HG03064 (cell line): ENCODE measurements at regions not wholly inside any gene's neighbourhood (a gene's known extent, or its start where the extent isn't known, plus 50 kb on each side); places are given as distances from the start of the nearest gene placed in this dataset.

ENCODE experiments used
- ATAC-seq: cut with Tn5 transposase; IDR thresholded peaks from one replicate; pipeline ENCODE4 v1.9.1; 2021; ENCODE audit warnings: low read depth; ENCODE audit not compliant: unreplicated experiment

DNA sequence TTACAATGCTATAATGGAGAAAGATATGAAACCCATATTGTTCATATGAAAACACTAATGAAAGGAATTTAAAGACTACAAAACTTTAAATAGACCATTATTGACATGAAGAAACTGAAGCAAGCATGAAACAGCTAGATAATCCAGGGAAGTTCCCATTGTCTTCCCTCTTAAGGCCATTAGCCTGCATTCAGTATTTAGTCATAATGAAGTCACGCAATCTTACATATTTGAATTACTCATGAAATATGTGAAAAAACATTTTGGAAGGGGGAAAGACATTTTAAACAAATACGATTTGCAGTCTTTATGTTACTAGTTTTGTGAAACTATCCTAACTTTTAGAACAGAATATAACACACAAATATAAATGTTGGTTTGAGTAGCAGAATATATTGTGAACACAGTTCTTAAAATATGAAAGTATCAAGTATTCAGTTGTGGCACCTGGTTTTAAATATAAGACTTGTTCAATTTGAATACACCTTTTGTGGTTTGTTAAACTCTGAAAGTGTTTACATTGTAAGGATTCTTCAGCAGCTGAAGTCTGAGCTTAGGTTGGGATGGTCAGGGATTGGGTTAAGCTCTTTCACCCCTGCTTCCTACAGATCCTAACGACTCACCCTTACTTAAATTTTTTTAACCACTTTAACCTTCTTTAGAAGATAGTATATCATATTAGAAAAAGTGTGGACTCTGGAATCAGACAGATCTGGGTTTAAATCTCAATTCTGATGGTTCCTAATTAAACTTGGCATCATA, 500.3 kb upstream of the TENM4 start:
- no peak for ATAC-seq

DNA sequence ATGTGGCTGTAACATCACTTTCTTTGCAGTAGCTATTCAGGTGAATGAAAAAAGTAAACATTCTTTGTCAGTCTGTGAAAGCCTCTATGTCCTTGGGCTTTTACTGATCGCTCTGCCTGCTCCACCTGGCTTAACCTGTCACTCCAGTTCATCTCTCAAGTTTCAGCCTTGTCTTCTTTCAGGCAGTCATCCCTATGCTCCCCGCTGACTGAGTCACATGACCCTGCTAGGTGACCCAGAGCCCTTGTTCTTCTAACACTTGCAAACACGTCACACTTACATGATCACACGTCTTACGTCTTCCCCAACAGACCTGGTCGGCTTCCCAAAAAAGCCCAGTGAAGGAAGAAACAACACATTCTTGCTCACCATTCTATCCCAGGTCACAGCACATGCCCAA, 499.3 kb upstream of the TENM4 start:
- ATAC-seq = no peak

DNA sequence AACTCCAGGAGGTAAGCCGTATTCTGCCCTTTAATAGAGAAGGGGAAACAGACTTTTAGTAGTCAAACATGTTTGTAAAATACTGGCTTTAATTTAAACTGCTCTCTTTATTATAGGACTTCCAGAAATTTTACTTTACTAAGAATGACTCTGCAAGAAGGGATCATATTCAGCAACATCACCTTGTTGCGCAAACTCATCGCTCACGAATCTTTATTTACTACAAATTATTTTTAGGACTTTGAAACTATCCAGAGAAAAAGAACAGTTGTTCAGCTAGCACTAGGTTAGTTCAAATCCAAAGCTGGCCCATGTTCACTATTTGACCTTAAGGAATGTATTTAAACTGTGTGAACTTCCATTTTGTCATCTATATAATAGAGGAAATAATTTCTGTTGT, 498.3 kb upstream of the TENM4 start:
- no peak for ATAC-seq

DNA sequence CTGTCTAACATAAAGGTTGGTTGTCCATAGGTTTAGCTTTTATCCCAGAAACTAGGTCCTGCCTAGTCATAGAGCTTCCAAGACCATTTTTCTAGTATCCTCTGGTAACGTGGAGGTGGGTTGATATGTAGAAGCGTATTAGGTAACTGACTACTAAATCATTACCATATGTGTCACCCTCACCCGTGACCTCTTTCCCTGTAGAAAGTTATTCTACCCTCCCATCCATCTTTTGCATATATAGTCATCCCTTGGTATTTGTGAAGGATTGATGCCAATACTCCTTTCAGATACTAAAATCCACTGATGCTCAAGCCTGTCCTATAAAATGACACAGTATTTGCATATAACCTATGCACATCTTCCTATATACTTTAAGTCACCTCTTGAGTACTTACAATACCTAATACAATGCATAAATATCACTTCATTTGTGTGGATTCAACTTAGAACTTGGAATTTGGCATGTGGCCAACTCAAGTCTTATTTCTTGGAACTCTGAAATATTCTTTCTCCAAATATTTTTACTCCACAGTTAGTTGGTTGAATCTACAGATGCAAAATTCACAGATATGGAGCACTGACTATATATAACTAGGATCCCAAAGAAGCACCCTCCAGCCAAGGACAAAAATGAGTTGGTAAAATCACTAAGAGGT, 497.0 kb upstream of the TENM4 start:
- ATAC-seq = no peak

DNA sequence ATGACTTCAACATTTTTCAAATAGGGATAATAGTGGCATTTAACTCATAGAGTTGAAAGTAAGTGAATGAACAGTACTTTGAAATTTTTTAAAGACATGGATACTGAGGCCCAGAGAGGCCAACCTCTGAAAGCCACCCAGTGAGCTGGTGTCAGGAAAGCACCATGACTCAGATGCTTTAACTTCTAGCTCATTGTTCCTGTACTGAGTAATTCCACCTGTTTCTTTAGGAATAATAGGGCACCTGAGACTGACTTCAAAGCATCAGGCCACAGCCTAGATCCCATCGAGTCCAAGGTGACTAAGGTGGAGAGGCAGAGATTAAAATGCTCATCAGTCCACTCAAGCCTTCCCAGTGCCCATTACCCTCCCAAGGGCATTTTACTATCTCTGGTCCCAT, 491.8 kb upstream of the TENM4 start:
- ATAC-seq = no peak

DNA sequence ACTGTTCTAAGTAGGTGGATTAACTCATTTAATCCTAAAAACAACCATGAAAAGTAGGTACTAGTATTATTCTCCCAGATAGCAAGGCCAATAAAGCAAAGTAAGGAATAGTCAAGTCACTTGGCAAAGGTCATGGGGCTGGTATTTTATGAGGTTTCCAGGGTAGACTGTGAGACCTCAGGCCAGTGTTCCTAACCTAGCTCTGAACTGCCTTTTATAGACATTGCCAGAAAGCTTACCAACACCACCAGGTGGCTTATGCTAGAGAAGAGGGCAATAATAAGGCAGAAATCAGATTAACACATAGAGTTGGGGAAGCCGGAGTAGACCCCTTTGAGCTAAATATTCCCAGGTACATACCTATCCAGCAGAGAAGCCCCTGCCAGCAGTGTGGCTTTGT, 490.9 kb upstream of the TENM4 start:
- no peak for ATAC-seq

DNA sequence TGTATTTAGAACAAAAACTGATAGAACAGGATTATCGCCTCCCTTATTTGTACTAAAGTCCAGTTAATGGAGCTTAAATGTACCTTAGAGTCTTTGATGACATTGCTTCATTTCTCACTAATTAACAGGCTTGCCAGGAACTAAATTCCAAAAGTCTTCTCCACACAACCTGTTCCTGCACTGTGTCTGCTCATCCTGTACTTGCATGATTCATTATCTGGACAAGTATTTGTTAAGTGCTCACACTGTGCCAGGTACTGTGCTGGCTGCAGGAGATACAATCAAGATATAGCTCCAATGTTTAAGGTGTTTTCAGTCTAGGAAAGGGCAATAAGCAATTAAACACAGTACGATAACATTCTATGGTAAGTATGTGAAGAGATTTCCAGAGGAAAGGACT, 485.9 kb upstream of the TENM4 start:
- ATAC-seq = no peak

DNA sequence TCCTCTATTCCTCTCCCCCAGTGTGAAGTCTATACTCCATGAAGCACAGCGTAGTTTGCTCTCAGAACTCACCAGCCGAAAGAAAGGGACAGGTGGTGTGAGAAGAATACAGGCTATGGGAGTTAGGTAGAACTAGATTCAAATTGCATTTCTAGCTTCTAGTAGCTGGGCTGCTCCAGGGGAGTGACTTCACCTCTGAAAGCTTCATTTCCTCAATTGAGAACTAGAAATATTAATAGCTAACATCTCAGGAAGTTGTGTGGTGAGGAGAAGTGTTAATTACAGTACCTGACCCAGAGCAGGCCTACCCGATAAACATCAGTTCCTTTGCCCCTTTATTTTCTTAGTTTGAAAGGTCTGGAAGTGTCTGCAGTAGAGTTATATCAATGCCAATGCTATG, 484.7 kb upstream of the TENM4 start:
- ATAC-seq = no peak

DNA sequence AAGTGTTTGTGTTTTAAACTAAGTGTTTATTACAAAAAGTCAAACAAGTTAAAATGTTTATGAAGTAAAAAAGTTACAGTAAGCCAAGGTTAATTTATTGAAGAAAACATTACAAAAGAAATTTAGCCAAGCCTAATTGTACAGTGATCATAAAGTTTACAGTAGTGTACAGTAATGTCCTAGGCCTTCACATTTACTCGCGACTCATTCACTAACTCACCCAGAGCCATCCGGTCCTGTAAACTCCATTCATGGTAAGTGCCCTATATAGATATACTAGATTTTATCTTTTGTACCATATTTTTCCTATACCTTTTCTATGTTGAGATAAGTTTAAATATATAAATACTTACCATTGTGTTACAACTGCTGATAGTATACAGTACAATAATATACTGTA, 481.8 kb upstream of the TENM4 start:
- no peak for ATAC-seq

DNA sequence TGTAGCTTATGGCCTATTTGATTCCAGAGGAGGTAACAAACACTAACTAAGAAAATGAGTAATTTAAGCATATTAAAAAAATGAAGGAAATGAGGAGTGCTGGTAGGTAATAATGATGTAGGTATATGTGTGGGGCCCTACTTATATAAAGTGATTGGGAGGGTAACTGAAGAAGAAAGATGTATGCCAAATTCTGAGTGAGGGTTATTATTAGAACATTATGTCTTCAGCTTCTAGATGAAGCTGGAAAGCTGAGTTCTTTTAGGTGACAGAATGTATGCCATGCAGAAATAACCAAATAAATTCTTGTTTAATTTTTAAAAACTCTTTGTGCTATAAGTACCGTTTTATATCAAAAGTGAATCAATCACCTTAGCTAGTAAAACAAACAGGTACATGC, 479.6 kb upstream of the TENM4 start:
- no peak for ATAC-seq

DNA sequence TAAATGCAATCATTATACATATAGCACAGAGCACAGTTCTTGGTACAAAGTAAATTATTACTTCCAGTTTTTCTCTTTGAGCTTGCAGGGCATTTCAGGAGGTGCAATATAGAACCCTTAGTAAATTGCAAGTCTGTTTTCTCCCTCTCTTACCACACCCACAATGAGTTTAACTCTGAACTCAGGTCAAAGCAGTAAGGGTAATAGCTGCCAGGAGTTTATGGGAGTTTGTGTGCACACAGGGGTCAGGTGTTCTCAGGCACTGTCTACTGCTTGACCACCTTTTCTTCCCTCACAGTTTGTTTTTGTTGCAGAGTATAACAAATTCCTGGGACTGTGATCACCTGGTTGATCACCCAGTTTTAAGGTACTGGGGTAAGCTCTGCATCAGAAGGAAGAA, 478.5 kb upstream of the TENM4 start:
- ATAC-seq = no peak

DNA sequence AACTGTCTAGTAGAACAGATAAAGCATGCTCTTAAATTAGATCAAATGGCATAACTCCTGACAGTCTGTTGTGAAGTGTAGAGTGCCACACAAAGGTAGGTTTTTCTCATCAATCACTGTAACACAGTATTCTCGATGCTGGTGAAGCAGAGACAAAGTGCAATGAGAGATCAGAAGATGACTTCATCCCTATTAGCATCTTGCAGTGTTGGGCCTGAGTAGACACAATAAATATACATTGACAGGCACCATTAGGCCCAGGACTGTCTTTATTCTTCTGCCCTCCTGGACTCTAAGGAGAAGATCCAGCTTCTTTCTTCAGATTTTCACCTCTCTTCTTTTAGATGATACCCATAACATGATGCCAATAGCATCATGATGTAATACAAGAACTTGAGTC, 478.0 kb upstream of the TENM4 start:
- ATAC-seq = no peak

DNA sequence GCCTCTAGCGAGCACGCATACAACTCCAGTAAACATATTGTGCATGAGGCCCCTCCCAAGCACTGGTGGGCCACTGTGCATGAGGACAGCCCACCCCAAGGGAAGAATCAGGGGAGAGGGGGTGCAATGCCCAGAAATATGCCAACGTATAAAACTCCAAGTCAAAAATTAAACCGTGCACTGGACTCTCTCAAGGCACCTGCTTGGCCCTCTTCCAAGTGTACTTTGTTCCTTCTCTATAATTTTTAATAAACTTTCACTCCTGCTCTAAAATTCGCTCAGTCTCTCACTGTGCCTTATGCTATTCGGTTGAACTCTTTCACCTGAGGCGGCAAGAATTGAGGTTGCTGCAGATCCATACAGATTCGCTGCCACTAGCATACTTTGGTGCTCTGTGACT, 465.3 kb upstream of the TENM4 start:
- no peak for ATAC-seq

DNA sequence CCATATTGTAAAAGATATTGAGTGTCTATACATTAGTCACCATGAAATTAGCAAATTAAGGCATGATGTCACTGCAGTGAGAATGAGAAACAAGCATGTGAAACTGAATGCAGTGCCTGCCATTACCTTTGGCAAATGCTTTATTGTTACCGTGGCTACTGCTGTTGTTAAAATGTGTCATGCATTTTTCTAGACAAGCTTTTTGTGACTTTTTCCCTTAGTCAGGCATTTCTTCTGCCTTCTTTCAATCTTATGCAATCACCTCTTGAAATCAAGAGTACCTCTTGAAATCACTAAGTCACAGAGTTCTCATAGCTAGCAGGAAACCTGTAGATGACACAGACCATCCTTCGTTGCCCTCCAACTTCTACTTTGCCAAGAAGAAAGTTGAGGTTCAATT, 461.7 kb upstream of the TENM4 start:
- ATAC-seq = no peak

DNA sequence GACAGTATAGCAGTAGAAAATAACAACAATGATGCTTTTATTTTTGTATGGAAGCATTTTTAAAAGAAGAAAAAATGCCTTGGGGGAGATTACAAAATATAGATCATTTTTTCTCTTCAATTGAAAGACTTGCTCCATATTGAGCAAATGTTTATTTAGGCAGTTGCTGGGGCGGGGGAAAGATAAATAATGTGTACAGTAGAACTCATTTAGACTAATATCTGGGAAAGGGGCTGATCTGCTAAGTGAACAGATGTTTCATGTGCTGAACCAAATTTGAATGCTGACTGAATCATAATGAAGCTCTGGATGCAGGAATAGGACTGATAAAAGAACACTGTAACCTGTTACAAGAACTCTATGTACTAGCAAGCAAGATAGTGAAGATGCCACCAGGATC, 457.1 kb upstream of the TENM4 start:
- no peak for ATAC-seq

DNA sequence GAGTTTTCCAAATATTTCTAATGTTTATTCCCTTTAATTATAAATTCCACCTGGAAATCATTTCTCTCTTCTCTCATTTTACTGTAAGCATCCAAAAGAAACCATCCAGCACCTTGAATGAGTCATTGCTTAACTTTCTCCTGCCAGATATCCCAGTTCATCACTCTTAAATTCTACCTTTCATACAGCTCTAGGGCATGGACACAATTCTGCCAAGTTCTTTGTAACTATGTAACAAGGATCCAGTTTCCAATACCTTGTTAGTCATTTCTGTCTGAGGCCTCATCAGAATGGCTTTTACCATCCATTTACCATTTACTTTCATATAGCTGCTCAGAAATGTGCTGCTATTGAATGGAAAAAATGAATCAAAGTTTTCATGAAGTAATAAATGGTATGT, 455.4 kb upstream of the TENM4 start:
- no peak for ATAC-seq

DNA sequence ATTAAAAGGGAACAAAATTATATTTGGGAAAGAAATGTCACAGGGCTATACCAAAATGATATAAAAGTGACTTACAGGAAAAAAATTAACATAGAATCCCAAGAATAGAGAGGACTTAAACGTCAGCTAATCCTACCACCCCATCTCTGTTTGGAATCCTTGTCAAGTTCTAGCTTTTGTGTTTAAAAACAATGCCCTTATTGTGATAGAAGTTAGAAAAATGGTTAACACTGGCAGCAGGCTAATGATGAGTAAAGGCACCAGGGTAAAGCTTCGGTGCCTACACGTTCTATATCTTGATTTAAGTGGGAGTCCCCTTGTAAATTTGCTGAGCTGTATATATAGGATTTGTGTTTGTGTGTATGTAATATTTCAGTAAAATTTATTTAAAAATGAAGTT, 453.3 kb upstream of the TENM4 start:
- no peak for ATAC-seq

DNA sequence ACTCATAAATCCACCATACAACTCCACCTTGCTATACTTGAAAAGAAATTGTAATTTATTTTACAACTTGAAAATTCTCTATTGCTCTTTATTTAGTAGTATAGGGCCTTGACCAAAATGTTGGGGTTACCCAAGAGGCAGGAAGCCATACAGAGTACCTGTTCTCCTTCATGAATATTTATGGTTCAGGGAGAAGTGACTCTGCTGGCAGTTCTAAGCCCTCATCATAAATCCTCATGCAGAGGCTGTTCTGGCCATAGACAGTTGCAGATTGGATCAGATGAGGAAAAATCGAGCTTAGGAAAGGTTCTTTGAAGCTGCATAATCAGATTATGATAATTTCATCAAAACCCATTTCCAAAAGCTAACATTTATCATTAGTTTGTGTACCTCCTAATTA, 449.4 kb upstream of the TENM4 start:
- no peak for ATAC-seq

DNA sequence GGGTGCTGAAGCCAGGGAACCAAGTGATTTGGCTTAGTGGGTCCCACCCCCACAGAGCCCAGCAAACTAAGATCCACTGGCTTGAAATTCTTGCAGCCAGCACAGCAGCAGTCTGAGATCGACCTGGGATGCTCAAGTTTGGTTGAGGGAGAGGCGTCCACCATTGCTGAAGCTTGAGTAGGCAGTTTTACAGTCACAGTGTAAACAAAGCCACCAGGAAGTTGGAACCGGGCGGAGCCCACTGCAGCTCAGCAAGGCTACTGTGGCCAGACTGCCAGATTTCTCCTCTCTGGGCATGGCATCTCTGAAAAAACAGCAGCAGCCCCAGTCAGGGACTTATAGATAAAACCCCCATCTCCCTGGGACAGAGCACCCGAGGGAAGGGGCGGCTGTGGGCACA, 424.1 kb upstream of the TENM4 start:
- no peak for ATAC-seq

DNA sequence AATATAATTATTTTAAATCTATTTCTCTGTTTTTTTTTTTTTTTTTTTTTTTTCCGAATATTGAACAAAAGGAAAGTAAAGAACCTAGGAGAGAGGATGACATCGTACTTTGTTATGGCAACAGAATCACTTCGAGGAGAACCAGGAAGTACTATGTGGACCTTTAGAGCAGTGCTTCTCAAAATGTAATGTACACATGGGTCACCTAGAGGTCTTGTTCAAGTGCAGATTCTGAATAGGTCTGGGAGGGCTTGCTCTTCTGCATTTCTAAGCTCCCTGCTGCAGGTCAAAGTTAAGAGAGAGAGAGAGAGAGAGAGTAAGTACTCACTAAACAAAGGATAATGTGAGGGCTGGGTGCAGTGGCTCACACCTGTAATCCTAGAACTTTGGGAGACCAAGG, 419.5 kb upstream of the TENM4 start:
- no peak for ATAC-seq

DNA sequence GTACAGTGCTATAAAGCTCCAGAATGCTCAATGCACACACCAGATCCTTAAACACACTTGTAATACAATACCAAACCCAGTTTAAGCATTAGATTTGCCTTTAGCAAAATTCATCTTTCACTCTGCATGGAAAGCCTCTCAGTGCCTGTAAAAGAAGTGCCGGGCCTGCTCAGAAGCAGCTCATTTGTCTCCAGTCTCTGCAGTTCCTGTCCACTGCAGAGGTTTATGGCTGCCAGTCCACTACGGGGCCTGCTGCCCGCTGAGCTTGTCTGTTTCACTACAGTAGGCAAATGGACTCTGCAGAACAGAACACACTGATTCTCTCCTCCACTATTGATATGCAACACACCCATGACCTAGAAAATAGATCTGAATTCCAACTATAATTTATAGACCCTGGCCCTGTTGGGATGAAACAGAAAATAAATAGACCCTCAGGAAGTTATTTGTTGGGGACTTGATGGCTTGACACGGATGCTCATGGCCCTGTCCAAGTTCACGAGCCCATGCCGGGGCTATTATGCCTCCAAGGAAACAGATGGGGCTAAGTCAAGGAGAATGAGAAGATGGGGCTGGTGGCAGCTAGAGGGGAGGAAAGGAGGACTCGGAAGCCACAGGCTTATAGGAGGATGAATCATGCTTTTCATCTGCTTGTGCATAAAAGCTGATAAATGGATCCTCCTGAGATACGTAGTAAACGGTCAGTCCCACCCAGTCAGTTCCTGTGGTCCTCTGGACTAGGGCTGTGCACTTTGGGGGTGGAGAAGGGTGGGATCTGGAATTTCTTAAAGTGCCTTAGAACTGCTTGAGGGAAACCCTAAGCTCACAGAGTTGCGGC, 416.8 kb upstream of the TENM4 start:
- no peak for ATAC-seq

DNA sequence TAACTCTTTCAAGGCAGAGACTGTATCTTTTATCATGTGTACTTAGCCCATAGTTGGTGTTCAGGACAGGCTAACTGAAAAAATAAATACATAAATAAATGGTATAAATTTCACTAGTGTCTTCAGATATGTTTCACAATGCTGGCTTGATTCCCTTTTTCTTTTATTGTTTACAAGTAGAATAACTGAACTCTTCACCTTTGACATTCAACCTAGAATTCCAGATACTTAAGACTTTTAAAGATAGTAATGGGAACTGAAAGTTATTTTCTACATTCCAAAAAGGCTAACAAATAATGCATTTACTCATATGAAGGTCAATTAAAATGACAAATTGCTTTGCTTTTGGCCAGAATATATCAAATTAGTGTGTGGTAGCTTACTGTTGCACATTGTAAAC, 411.3 kb upstream of the TENM4 start:
- no peak for ATAC-seq
